NCI-H2029 treated with DMSO at 0.1 percent for 48 hours (cell line): ENCODE measurements at regions not wholly inside any gene's neighbourhood (a gene's known extent, or its start where the extent isn't known, plus 50 kb on each side); places are given as distances from the start of the nearest gene placed in this dataset.
A peak's percentile ranks its signal among the peaks of the same experiment; 100 is the strongest.
"Not testable (repeated sequence)": the region's sequence is repeated elsewhere in the genome, so short reads cannot be mapped to it uniquely, and the experiment has no call there.

Experiments
- DNase-seq: peaks from one replicate; lab custom pipeline; 2025; lab: John Stamatoyannopoulos, UW

DNA sequence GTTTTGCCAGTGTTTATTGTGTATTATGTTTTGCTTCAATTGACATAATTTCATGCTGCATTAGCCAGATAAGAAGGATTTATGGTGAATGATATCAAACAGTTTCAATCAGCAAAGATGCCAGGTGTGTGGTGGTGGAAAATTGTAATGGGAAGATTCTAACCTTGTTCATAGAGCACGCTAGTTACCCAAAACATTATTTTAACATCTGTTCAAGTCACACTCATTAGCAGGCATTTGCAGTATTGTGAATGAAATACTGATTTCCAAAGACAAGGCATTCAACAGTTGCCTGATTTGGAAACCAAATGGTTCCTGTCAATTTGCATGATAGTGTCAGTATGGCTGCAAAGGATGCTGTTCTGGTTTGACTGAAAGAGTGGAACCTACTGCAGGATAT lies 129.7 kb downstream of the EPC1 start:
- no peak for DNase-seq

DNA sequence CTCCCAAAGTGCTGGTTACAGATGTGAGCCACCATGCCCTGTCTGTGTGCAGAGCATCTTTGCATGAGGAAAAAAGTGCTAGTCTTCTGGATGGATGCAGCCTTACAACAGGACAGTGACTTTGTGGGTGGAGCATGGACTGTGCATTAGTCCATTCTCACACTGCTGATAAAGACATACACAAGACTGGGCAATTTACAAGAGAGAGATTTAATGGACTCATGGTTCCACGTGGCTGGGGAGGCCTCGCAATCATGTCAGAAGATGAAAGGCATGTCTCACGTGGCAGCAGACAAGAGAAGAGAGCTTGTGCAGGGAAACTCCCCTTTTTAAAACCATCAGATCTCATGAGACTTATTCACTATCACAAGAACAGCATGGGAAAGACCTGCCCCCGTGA lies 133.1 kb downstream of the EPC1 start:
- DNase-seq: not testable (repeated sequence)

DNA sequence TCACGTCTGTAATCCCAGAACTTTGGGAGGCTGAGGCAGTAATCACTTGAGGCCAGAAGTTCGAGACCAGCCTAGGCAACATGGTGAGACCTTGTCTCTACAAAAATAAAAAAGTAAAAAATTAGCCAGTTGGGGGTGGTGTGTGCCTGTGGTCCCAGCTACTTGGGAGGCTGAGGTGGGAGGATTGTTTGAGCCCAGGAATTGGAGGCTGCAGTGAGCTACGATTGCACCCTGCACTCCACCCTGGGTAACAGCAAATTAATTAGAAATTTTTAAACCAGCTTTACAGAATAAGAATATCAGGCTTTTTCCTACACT lies 136.0 kb downstream of the EPC1 start:
- DNase-seq: no peak

DNA sequence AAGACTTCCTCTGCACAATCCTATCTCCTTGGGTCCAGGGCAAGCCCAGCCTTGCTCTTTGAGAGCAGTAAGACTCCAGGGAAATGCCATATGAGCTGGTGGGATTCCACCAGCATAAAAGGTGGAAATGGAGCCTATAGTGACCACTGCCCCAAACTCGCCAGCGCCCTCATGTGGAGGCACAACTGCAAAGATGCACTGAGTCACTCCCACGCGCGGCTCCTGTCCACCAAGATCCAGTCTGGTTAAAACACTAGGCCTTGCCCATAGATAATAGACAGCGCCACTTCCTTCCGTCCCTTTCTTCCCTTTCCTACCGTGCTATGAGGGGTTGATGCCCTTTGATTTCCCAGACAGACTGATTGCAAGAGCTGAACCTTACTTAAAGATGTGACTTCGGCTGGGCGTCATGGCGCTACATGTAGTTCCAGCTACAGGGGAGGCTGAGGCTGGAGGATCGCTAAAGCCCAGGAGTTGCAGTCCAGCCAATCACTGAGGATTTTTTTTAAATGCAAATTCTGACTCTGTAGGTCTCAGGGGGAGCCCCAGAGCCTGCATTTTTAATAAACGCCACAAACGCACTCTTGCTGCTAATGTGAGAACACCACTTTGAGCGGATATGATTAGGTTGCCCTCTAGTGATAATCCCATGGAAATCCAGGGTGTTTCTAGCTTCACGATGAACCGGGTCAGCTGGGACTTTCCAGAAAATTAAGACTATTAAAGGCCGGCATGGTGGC lies 136.5 kb downstream of the EPC1 start:
- no peak for DNase-seq

DNA sequence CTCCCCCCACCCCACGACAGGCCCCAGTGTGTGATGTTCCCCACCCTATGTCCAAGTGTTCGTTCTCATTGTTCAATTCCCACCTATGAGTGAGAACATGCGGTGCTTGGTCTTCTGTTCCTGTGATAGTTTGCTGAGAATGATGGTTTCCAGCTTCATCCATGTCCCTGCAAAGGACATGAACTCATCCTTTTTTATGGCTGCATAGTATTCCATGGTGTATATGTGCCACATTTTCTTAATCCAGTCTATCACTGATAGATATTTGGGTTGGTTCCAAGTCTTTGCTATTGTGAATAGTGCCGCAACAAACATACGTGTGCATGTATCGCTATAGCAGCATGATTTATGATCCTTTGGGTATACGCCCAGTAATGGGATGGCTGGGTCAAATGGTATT lies 139.0 kb downstream of the EPC1 start:
- not testable (repeated sequence) for DNase-seq

DNA sequence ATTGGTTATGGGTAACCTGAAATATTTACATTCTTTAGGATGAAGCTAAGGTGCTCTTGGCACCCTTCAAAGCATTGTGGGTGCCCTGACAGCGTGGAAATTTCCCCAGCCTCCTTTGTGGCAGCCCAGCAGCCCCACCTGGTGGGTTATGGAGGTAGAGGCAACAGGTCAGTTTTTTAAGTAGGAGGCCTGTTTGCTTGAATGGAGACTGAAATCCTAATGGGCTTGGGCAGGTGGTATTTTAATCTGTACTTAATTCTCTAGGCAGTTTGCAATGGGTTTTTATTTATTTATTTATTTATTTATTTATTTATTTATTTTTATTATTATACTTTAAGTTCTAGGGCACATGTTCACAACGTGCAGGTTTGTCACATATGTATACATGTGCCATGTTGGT lies 139.4 kb downstream of the EPC1 start:
- DNase-seq: no peak

DNA sequence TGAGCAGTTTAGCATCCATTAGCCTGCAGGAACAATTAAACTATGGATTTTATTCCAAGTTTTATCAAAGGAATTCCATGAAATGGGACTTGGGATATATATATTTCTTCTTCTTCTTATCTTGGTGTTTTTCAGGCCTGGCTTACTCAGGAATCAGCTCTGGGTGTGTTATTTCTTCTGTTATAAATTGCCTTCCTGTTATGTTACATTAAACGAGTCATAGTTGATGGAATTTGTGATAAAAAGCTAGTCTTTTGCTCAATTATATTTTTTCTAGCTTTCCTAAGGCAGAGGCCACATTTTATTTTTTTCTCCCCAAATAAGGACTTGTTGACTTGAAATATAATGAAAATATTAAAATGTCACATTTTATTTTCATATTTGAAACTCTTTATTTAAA lies 141.3 kb downstream of the EPC1 start:
- no peak for DNase-seq

DNA sequence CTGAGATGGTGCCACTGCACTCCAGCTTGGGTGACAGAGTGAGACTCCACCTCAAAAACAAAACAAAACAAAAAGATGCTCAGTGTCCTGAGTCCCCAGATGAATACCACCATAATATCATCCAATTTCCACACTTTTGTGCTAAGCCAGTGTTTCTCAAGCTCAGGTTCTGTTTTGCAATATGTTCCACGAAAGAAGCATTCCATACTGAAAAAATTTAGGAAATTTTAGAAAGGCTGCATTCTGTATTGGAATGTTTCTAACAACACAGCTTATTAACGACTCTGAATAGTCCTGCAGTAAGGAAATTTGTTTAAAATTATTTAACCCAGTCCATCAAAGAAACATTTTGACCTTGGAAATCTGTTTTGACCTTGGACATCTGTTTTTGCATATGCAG lies 142.4 kb downstream of the EPC1 start:
- no peak for DNase-seq

DNA sequence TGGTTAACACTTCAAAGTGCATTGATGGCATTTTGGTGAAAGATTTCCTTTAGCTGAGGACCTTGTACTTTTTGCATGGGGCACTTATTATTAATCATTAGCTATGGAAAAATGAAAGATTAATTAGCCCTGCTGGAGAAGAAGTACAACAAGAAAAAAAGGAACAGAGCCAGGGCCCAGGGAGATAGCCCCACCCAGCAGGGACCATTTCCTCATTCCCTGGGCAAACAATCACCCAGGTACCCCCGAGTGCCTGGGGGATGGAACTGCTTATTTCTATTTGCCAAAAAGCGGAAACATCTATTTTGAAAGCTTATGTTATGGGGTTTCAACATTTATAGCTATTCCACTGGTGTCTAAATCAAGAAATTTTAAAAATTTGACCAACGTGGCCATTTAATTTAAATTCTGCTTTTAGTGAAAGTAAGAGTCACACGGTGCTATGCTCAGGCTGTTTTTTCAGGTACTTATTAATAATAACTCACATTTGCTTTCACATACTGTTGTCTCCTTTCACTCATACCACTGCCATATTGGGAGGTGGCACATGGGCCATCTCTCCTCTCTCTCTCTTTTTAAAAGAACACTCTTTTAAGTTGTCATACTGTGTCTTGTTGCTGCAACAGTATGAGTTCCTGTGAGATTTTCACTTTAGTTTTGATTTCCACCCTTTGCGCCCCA lies 143.6 kb upstream of the KIF5B start:
- DNase-seq: no peak

DNA sequence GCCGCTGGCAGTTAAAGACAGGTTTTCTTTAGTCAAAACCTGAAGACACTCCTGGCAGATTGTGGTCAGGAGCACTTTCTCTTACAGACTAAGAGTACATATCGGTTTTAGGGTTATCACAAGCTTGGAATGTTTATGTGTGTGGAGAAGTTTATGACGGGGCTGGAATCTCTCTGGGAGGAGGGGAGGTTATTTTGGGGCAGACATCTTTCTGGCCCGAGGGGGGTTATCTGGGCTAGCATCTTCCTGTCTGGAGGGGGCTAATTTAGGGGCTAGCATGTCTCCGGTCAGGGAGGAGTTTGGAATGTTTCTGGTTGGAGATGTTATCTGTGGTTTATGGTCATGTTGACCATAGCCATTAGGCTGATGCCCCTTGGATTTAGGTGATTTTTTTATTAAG lies 141.2 kb upstream of the KIF5B start:
- DNase-seq: no peak

DNA sequence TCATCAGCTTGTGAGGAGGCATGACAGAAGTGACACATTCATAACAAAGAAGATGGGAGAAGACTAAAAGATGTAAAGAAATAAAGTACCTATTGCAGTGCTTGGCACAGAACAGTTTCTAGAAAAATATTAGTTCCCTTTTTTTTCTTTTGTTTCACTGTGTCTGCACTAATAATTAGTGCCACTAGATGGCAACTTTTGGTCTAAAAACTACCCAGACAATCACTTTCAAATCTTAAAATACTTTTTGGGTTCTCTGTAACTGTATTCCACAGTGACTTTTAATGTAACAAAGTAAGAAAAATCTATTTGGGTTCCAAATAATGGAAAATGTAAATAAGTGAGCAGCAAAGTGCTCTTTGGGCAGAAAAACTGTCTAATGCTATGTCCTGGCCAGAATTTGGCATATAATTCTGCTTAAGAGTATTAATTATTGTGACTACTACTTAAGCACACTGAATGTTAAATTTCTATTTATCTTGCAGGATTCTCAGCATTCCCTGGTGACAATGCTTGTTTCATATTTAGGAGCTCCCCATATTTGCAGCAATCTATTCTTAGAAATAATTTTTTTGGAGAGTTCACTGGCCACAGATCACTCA lies 134.8 kb upstream of the KIF5B start:
- no peak for DNase-seq

DNA sequence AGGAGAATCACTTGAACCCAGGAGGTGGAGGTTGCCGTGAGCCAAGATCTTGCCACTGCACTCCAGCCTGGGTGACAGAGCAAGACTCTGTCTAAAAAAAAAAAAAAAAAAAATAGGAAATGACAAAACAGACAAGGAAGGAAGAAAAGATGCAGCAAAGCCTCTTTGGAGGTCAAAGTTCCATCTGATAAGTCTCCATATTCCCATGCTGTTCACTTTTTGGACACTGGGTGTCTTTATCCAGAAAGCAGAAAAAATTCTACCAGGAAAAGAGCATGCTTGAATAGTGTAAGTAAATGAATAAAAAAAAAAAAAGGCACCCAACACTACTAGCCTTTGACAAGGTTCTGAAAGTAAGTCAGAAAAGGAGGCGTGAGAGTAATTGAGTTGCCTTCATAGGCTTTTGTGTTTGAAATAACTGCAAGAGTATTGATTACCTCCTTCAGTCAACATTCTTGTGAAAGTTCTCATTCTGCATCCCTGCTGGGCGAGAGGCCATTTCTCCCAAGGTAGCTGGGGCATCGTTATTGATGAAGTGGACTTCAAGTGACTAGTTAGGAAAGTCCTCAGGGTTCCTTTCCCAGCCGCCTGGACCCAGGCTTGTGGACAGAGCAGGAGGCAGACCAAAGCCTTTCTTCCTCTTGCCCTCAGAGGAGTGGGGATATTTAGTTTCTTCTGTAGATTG lies 133.3 kb upstream of the KIF5B start:
- no peak for DNase-seq

DNA sequence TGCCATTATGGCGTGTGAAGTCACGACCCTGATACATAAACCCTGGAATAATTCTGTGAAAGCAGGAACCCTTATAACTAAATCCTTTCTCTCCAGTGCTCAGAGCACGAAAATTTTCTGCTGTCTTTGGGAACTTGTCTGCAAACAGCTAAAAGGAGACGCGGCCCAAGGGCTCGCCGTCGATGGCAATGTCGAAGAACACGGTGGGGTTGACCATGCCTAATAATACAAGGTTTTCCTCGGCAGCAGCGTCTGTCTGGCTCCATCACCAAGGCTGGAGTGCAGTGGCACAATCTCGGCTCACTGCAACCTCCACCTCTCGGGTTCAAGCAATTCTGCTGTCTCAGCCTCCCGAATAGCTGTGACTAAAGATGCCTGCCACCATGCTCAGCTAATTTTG lies 132.4 kb upstream of the KIF5B start:
- not testable (repeated sequence) for DNase-seq

DNA sequence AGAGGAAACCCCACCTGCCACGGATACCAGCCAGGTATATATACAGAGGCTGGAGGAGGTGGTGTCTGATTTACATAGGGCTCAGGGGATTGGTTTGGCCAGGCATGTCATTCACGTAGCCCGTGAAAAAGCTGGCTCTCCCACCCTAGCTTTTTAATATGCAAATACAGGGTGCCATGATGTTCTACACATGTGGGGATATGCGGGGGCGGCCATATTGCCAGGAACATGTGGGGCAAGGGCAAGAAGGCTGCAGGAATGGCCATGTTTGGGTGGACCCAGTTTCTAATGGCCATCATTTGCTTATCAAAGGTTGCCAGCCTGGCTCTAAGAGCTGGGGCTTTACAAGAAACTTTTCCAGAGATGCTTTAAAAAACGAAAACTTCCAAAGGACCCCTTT lies 131.5 kb upstream of the KIF5B start:
- no peak for DNase-seq

DNA sequence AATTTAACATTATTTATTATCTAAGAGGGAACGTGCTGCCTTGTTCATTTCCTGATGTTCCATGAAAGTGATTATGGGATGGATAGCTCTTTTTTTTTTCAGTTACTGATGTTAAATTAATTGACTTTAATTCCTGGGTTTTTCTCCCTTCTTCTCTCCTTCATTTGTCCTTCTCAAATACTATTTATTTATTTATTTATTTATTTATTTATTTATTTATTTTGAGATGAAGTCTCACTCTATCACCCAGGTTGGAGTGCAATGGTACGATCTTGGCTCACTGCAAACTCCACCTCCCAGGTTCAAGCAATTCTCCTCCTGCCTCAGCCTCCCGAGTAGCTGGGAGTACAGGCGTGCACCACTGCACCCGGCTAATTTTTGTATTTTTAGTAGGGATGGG lies 127.4 kb upstream of the KIF5B start:
- DNase-seq: not testable (repeated sequence)

DNA sequence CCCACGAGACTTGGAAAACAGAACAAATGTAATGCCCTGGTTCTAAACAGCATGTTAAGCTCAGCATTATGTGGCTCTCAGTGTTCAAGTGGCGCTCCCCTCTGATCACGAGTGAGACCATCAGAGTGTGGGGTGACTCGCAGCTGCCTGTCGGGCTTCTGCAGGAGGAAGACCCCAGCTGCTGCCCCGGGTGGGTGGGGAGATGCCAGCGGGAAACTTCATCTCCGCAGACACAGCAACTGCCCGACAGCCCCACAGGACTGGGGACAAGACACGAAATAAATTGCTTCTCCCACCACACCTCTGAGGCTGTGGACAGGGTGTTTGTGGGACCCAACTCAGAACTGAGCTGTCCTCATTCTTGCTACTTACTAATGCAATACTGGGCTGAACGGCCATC lies 126.3 kb upstream of the KIF5B start:
- DNase-seq: no peak

DNA sequence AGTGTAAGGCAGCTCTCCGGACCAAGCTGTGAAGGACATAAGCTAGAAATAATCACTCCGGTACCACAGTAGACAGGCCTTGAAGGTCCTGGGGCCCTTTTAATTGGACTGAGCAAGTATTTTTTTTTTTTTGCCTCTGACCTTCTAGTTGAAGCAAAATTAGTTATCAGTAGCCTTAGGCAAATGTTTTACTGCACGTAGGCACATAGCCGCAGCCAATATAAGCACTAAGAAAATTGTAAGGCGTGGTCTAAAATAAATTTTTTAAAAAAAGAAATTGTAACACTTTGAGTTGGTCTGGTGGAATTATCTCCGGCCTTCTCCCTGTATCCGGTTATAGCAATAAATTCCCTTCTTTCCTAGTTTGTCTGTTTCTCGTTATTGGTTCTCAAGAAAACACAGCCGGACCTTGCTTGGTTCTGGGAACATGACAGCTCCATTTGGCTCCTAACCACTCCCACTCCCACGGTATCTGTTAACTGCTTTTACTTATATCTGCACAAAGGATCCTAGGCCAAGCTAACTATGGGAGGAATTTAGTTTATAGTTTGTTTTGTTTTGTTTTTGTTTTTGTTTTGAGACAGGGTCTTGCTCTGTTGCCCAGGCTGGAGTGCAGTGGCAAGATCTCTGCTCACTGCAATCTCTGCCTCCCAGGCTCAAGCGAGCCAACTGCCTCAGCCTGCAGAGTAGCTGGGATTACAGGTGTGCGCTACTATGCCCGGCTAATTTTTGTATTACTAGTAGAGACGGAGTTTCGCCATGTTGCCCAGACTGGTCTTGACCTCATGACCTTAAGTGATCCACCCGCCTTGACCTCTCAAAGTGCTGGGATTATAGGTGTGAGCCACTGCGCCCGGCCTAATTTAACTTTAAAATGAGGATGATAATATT lies 124.4 kb upstream of the KIF5B start:
- DNase-seq: no peak

DNA sequence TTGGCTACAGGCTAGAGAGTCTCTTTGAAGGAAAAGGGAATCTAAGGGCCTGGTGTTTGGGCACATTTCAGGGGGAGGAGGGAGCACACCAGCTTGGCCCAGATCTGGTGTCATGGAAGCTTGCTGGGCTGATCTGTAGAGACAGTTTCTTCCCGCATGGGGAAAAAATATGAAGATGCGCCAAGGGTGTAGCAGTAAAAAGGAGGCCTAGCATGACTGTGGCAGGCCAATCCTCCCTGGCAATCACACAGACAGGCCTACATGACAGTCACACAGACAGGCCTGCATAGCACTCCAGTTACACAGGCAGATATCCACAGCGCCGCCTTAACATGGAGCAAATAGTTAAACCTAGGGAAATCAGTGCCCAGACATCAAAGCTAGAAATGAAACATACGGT lies 123.6 kb upstream of the KIF5B start:
- DNase-seq: no peak

DNA sequence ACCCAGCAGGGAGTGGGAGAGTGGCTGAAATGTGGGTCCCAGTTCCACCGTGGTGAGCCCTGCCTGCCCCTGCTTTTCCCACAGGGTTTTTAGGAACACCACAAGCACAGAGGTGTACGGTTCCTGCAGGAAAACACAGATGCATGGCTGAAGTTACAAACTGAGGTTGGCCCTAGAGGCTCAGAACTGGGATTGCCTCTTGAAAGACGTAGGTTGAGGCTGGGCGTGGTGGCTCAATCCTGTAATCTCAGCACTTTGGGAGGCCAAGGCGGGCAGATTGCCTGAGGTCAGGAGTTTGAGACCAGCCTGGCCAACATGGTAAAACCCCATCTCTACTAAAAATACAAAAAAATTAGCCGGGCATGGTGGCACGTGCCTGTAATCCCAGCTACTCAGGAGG lies 121.4 kb upstream of the KIF5B start:
- not testable (repeated sequence) for DNase-seq

DNA sequence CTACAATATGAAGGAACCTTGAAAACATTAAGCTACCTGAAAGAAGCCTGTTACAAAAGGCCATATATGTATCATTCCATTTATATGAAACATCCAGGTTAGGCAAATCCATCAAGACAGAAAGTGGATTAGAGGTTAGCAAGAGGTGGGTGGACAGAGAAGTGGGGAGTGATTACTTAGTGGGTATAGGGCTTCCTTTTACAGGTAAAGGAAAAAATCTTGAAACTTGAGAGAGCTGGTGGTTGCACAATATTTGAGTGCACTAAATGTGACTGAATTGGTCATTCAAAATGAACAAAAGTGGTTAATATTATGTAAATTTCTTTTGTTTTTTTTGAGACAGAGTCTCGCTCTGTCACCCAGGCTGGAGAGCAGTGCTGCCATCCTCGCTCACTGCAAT lies 119.4 kb upstream of the KIF5B start:
- no peak for DNase-seq

DNA sequence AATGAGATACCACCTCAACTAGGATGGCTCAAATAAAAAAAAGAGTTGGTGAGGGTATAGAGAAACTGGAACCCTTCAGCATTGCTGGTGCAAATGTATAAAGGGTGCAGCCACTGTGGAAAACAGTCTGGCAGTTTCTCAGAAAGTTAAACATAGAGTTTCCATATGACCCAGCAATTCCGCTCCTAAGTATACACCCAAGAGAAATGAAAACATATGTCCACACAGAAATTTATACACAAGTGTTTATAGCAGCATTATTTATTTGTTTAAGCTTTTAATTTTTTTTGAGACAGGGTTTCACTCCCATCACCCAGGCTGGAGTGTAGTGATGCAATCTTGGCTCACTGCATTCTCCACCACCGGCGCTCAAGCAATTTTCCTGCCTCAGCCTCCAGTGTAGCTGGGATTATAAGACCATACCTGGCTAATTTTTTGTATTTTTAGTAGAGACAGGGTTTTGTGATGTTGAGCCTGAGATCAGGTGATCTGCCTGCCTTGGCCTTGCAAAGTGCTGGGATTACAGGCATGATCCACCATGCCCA lies 118.2 kb upstream of the KIF5B start:
- DNase-seq: no peak

DNA sequence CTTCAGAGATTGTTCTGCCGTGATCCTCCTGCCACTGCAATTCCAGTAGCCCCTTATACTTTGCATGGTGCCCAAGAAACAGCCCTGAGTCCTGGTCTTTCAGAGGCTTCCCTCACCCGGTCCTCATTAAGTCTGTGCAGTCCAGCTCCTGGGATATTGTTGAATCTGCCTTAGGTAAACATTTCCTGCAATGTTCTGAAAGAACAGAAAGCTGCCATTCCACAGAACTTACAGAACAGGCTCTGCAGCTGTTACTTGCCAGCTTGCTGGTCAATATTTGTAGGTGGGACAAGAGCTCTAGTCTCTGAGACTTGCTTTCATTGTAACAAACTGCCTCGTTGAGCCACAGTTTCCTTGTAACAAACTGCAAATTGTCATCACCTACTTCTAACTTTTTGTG lies 115.0 kb upstream of the KIF5B start:
- peak; percentile 41 for DNase-seq
